ENCODE measurements at regions not wholly inside any gene's neighbourhood (a gene's known extent, or its start where the extent isn't known, plus 50 kb on each side); places are given as distances from the start of the nearest gene placed in this dataset.

DNA sequence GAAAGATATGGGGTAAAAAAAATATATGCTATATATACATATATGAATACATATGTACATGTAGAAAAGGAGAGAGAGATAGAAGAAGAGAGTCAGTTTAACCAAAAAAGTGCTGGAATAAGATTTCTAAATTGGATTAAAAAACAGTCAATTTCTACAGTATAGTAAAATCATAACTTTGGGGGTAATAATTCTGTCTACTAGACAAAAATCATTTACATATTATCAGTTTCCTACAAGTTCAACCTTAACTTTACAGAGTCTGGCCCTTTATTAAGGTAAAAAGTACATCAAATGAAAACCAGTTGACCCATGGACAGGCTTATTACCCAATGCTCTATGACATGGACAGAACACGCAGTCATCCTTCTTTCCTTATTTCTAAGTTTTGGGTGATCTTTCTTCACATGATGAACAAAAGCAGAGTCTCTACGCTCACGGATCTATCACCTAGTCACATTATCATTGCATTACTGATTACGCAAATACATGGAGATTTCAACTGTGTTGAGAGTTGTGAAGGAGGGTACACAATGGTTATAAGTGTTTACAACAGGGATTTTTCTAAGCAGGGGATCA is 63.9 kb upstream of the SMIM36 start:
- ATAC-seq (no peak), DNase-seq (ENCODE audit: low spot score in 2 of 2) (no peak)
- Mint-ChIP-seq H3K27ac (no peak overlapping the region), H3K9me3 (no peaks in the 10 kb centered on the region), H3K36me3 (no peaks in the 10 kb centered on the region)

DNA sequence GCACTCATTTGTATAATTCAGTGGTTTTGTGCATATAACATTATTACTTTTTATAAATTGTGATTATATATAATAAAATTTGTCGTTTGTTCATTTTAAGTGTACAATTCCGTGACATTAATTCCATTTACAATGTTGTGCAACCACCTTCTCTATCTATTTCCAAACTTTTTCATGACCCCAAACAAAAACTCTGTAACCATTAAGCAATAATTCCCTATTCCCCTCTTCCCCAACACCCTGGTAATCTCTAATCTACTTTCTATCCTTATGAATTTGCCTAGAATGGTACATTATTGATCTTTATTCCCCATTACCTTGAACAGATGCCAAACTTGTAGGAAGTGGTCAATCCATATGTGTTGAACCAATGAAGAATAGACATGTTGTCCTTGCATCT is 61.3 kb upstream of the SMIM36 start:
- no peak overlapping the region for H3K27ac Mint-ChIP-seq
- no peaks in the 10 kb centered on the region for H3K9me3 Mint-ChIP-seq
- no peak for DNase-seq (ENCODE audit: low spot score in 2 of 2)
- no peaks in the 10 kb centered on the region for H3K36me3 Mint-ChIP-seq
- no peak for ATAC-seq

DNA sequence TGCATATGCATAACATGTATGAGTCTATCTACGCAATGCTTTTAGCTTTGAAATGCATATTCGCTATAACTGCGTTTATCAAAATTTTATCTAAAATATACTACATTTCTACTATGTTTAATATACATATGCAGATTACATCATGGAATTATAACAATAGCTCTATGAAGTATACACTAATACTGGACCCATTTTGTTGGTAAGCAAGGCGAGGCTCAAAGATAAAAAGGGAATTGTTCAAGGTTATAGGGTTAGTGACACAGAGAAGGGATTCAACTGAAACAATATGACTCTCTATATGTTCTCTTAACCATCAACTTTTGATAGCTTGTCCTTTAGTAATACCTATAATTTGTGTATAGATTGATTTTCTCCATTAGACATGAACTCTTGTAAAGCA is 60.9 kb upstream of the SMIM36 start:
- ATAC-seq (no peak), DNase-seq (ENCODE audit: low spot score in 2 of 2) (no peak)
- Mint-ChIP-seq H3K36me3 (no peaks in the 10 kb centered on the region), H3K27ac (no peak overlapping the region), H3K9me3 (no peaks in the 10 kb centered on the region)

DNA sequence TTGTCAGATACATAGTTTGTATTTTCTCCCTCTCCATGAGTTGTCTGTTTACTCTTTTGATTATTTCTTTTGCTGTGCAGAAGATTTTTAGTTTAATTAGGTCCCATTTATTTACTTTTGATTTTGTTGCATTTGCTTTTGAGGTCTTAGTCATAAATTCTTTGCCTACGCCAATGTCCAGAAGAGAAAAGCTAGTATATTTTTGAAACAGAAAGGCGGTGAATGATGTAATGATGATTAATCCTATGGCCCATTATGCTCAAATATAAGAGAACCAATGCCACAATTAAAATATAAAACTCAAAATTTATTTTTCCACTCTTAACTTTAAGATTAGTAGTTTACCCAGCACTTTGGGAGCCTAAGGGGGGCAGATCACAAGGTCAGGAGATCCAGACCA is 59.8 kb upstream of the SMIM36 start:
- H3K27ac Mint-ChIP-seq: no peak overlapping the region
- H3K9me3 Mint-ChIP-seq: no peaks in the 10 kb centered on the region

DNA sequence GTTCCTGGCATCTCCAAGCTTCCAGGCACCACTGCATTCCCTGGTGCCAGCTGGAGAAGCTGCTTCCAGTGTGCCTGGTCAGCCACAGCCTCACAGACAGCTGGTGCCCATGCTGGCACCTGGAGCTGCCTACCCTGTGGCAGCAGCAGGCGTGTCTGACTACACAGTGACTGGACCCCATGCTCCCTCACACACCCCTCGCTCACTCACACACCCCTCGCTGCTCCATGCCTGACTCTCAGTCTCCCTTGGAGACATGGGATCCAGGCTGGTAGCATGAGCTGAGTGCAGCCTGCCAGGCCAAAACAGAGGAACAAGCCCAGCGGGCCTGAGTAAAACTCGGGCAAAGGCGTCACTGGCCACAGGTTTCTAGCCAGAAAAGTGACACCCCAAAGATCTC is 59.1 kb upstream of the SMIM36 start:
- H3K36me3 Mint-ChIP-seq: no peaks in the 10 kb centered on the region
- ATAC-seq: no peak
- H3K27ac Mint-ChIP-seq: no peak overlapping the region
- DNase-seq (ENCODE audit: low spot score in 2 of 2): no peak
- H3K9me3 Mint-ChIP-seq: no peaks in the 10 kb centered on the region

More for the DNA sequence above, 59.8 kb upstream of the SMIM36 start:
- DNase-seq (ENCODE audit: low spot score in 2 of 2) (no peak), ATAC-seq (no peak)
- H3K36me3 Mint-ChIP-seq: no peaks in the 10 kb centered on the region

DNA sequence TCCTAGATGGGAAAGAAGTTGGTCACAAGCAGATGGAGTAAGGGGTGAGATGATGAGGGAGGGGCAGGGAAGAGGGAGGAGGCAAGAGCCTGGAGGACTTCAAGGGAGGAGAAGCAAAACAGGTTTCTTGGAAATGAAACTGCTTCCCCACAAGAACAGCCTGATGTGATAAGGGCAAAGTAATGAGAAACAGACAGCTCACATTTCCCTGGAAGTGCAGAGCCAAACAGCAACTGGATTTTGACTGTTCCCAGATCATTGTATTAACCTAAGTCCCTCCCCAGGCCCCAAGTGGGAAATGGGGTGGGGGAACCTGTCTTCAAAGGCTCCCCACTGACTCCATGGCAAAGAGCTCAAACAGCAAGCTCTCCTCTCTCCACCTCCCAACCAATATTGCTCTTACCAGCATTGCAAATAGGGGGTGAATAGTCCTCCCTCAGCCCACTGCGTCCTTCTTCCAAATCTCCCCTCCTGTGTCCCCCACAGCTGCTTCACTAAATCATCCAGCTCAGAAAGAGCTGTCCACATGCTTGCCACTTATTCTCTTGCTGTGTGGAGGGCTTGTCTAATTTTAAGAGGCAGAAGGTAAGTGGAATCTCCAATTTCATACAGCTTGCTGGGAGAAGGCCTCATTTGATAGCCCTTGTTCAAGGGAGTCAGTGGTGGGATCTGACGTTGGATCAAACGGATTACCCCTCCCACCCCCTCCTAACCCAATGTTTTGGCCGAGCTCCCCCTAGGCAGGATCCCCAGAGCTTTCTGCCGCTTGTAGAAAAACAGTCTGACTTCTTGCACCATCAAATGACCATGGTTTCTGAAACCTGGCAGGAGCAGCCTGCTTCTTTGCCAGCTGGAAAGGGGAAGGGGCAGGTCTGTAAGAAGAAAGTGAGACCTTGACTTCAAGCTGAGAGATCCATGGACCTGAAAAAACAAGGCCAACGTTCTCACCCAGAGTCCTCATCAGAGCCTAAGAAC is 56.3 kb upstream of the SMIM36 start:
- DNase-seq (ENCODE audit: low spot score in 2 of 2): no peak
- H3K36me3 Mint-ChIP-seq: no peaks in the 10 kb centered on the region
- H3K27ac Mint-ChIP-seq: peak overlapping the region in 1 of 2 donors; percentile 37
- no peaks in the 10 kb centered on the region for H3K9me3 Mint-ChIP-seq
- ATAC-seq: no peak

DNA sequence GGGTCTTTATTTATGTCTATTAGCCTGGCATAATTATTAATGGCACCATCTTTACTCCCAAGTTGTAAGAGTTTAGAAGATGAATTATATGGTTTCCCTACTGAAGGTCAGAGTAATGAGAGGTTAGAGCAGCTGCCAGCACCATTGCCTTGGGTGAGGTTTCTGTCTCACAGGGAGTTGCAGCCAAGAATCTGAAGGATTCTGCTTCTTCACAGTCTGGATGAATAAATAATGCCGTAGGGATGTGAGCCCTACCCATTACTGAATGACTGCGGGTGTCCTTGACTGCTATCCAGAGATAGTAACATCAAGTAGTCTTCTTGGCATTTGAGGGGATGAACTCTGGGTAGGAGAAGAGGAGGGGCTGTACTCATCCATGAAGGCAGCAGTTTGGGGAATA is 52.8 kb upstream of the SMIM36 start:
- ATAC-seq (no peak), DNase-seq (ENCODE audit: low spot score in 2 of 2) (no peak)
- Mint-ChIP-seq H3K9me3 (no peaks in the 10 kb centered on the region), H3K36me3 (no peaks in the 10 kb centered on the region), H3K27ac (no peak overlapping the region)

DNA sequence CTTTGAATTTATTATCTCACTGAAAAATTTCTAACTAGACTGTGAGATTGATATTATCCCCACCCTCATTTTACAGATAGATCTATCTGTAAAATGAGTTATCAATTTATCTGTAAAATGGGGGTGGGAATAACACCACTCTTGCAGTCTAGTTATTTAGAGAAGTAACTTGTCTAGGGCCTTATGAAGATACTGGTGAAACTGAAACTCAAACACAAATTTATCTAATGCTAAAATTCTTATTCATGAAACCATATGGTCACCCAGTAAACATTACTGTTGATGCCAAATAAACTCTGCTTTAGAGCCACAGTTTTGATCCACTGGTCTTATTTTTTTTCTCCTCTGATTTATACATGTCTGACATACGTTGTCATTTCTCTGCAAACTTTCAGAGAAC is 52.1 kb upstream of the SMIM36 start:
- ATAC-seq: no peak
- Mint-ChIP-seq H3K27ac (no peak overlapping the region), H3K9me3 (peaks cover 3 to 4% of the 10 kb centered on the region in 2 donors), H3K36me3 (no peaks in the 10 kb centered on the region)
- no peak for DNase-seq (ENCODE audit: low spot score in 2 of 2)

DNA sequence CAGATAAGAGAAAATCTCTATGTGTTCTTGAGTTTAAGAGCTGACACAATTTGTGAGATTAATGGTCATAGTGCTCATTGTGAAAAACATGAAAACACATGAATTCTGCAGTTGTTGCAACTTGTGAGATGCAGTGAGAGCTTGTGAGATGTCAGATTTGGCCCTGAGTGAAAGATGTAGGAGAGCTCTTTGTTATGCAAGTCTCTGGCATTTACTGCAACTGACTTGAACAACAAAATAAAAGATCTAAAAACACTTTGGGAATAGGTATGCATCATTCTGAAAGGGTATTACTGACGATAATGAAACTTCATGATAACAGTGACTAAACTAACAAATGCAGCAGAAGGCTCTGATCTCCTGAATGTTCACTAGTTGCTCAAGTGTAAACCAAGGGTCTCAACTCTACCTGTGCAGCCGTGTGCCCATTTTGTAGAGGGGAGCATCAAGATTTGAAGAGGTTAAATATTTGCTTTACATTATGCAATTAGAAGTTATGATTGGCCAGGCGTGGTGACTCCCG is 50.8 kb upstream of the SMIM36 start:
- Mint-ChIP-seq H3K27ac (no peak overlapping the region), H3K9me3 (peaks cover 3 to 4% of the 10 kb centered on the region in 2 donors), H3K36me3 (no peaks in the 10 kb centered on the region)
- DNase-seq (ENCODE audit: low spot score in 2 of 2): no peak
- peak in 1 of 2 donors; percentile 87 for ATAC-seq

DNA sequence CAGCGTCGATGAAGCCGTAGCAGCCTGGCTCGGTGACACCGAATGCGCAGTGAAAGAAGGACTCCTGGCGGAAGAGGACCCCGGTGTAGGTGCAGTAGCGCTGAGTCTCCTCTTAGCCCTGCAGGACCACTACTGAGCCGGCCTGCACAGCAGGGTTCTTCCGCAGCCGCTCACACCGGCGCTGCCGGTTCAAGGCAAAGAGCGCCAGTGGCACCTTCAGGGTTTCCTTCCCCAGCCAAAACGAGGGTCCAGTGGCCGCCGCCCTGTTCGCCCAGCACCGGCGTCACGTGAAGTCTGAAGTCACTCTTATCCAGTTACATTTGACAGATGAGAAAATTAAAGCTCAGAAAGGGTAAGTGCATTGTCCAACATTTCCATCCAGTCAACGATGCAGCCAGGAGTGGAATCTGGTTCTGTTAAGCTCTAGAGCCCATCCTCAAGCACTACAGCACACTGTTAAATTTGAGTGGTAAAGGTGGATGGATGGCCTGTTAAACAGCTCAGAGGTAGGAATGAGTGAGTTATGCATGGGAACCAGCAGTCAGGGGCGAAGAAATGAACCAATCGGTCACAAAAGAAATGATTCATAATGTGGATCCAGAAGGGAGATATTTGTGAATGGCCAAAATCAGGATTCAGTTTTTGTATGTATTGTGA is 50.2 kb upstream of the SMIM36 start:
- DNase-seq (ENCODE audit: low spot score in 2 of 2) (no peak), ATAC-seq (no peak)
- Mint-ChIP-seq H3K9me3 (peaks cover 3 to 4% of the 10 kb centered on the region in 2 donors), H3K36me3 (no peaks in the 10 kb centered on the region), H3K27ac (no peak overlapping the region)

All from activated naive CD4-positive, alpha-beta T cell treated with anti-CD3 and anti-CD28 coated beads, Interleukin-2, amount 50 U/mL, for 72 hours (primary cell).